T-cell (primary cell): ENCODE measurements at regions not wholly inside any gene's neighbourhood (a gene's known extent, or its start where the extent isn't known, plus 50 kb on each side); places are given as distances from the start of the nearest gene placed in this dataset.
"Not testable (repeated sequence)": the region's sequence is repeated elsewhere in the genome, so short reads cannot be mapped to it uniquely, and the experiment has no call there.

Experiments used
- ATAC-seq, 4 experiments: fragments of 200-7000 bp in 3 of 4; fragments of 150-1000 bp in 1 of 4; cut with Tn5 transposase; replicated peaks in 1 of 4; 1 replicate in 3 of 4; 2 replicates in 1 of 4; pipeline ENCODE4 v1.10.0; 2021; ENCODE audit warnings: moderate library complexity in 3 of 4, mild to moderate bottlenecking in 2 of 4, moderate number of reproducible peaks in 1 of 4
- CTCF ChIA-PET, 2 donors: fragments of 300-600 bp; sonication (Branson Sonifier 250); formaldehyde crosslinking; loops; one replicate each; lab custom pipeline; 2022; ENCODE audit warnings: antibody characterized with exemption in 2 of 2; lab: Charles Lee
- POLR2A ChIA-PET, 2 donors: fragments of 300-600 bp; sonication (Branson Sonifier 250); formaldehyde crosslinking; loops; one replicate each; lab custom pipeline; 2022; ENCODE audit warnings: antibody characterized with exemption in 2 of 2; lab: Charles Lee
- DNase-seq, 35 experiments: peaks; one replicate each; pipeline versions ENCODE4 v3.0.0 to v3.0.0-alpha.2; 2013 to 2023
- H3K27ac ChIP-seq: one replicate; pipeline ENCODE4 v1.5.1; 2013; ENCODE audit warnings: low read length
- H3K27me3 ChIP-seq, 2 experiments: replicated peaks in 1 of 2; 1 replicate in 1 of 2; 2 replicates in 1 of 2; pipeline versions ENCODE4 v1.6.1 to v1.7.0; 2013; ENCODE audit warnings: low read length in 1 of 2, mixed read lengths in 1 of 2; ENCODE audit not compliant: control insufficient read depth in 2 of 2, insufficient read depth in 2 of 2; ENCODE audit errors: extremely low read depth in 1 of 2
- H3K36me3 ChIP-seq, 2 donors: 1 replicate in 1 of 2; 2 replicates in 1 of 2; pipeline versions ENCODE4 v1.6.1 to v1.7.0; 2013; ENCODE audit warnings: low read length in 1 of 2; ENCODE audit not compliant: control insufficient read depth in 2 of 2, insufficient read depth in 1 of 2; ENCODE audit errors: extremely low read depth in 1 of 2
- H3K4me1 ChIP-seq, 2 experiments: 1 replicate in 1 of 2; 2 replicates in 1 of 2; pipeline versions ENCODE4 v1.6.1 to v1.7.0; 2013; ENCODE audit warnings: low read length in 2 of 2, mixed read lengths in 1 of 2; ENCODE audit not compliant: insufficient read depth in 2 of 2, control insufficient read depth in 1 of 2; ENCODE audit errors: extremely low read depth in 1 of 2
- H3K4me3 ChIP-seq, 2 donors: 1 replicate in 1 of 2; 2 replicates in 1 of 2; pipeline versions ENCODE4 v1.5.1 to v1.7.0; 2013; ENCODE audit warnings: mild to moderate bottlenecking in 2 of 2, low read length in 1 of 2, moderate library complexity in 1 of 2; ENCODE audit not compliant: control insufficient read depth in 1 of 2; ENCODE audit errors: extremely low read depth in 1 of 2
- H3K9me3 ChIP-seq: 2 replicates; pipeline ENCODE4 v1.7.0; 2013
- H3K27ac Mint-ChIP-seq, 2 donors: one replicate each; pipeline ENCODE4 v1.8.0; 2020 to 2021; ENCODE audit warnings: mild to moderate bottlenecking in 2 of 2, mixed read lengths in 2 of 2
- H3K27me3 Mint-ChIP-seq, 2 donors: one replicate each; pipeline ENCODE4 v1.8.0; 2021 to 2022; ENCODE audit warnings: mixed read lengths in 2 of 2
- H3K36me3 Mint-ChIP-seq: one replicate; pipeline ENCODE4 v1.8.0; 2021; ENCODE audit warnings: mixed read lengths
- H3K4me1 Mint-ChIP-seq, 3 donors: one replicate each; pipeline ENCODE4 v1.8.0; 2020 to 2022; ENCODE audit warnings: mixed read lengths in 3 of 3, mild to moderate bottlenecking in 1 of 3
- H3K4me3 Mint-ChIP-seq, 3 donors: one replicate each; pipeline ENCODE4 v1.8.0; 2020 to 2022; ENCODE audit warnings: mild to moderate bottlenecking in 3 of 3, mixed read lengths in 3 of 3, moderate library complexity in 3 of 3
- H3K9me3 Mint-ChIP-seq, 3 donors: one replicate each; pipeline ENCODE4 v1.8.0; 2020 to 2022; ENCODE audit warnings: mixed read lengths in 3 of 3
- WGBS: methylation state at CpG from one replicate; pipeline ENCODE4 v1.1.5; 2013; ENCODE audit warnings: missing lambda C conversion rate; ENCODE audit not compliant: insufficient coverage; 5-methylcytosine and 5-hydroxymethylcytosine counted together

DNA sequence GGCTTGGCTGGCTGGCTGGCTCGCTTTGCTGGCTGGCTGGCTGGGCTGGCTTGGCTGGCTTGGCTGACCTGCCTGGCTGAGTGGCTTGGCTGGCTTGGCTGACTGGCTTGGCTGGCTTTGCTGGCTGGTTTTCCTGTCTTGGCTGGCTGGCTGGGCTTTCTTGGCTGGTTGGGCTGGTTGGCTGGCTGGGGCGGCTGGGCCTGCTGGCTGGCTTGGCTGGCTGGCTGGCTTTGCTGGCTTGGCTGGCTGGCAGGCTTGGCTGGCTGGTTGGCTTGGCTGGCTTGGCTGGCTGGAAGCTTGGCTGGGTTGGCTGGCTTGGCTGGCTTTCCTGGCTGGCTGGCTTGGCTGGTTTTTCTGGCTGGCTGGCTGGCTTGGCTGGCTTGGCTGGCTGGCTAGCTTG is 435.6 kb downstream of the GOLGA6L6 start:
- no peak for ATAC-seq
- no peak overlapping the region for H3K4me3 ChIP-seq
- no peaks in the 10 kb centered on the region for H3K4me1 ChIP-seq
- no peaks in the 10 kb centered on the region for H3K27me3 ChIP-seq
- Mint-ChIP-seq H3K36me3 (no peaks in the 10 kb centered on the region), H3K9me3 (no peaks in the 10 kb centered on the region), H3K27me3 (no peaks in the 10 kb centered on the region), H3K4me3 (no peak overlapping the region), H3K4me1 (no peaks in the 10 kb centered on the region), H3K27ac (no peak overlapping the region)
- no peaks in the 10 kb centered on the region for H3K9me3 ChIP-seq
- POLR2A ChIA-PET, result no interaction called here
- CTCF ChIA-PET, result no interaction called here
- no peak overlapping the region for H3K27ac ChIP-seq
- no peaks in the 10 kb centered on the region for H3K36me3 ChIP-seq
- peak in 3 of 35 experiments; percentile 0 to 7 (median 1) for DNase-seq
- 61% methylated on average over 2 of the region's 2 CpGs for WGBS

DNA sequence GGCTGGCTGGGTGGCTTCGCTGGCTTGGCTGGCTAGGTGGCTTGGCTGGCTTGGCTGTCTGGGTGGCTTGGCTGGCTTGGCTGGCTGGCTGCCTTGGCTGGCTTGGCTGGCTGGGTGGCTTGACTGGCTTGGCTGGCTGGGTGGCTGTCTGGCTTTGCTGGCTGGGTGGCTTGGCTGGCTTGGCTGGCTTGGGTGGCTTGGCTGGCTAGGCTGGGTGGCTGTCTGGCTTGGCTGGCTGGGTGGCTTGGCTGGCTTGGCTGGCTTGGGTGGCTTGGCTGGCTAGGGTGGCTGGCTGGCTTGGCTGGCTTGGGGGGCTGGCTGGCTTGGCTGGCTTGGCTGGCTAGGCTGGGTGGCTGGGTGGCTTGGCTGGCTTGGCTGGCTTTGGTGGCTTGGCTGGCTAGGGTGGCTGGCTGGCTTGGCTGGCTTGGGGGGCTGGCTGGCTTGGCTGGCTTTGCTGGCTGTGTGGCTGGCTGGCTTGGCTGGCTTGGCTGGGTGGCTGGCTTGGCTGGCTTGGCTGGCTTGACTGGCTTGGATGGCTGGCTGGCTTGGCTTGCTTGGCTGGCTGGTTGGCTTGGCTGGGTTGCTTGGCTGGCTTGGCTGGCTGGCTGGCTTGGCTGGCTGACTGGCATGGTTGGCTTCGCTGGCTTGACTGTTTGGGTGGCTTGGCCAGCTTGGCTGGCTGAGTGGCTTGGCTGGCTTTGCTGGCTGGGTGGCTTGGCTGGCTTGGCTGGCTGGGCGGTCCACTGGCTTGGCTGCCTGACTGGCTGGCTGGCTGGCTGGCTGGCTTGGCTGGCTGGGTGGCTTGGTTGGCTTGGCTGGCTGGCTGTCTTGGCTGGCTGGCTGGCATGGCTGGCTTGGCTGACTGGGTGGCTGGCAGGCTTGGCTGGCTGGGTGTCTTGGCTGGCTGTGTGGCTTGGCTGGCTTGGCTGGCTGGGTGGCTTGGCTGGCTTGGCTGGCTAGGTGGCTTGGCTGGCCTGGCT is 436.3 kb downstream of the GOLGA6L6 start:
- ATAC-seq, H3K4me3 ChIP-seq, CTCF ChIA-PET, POLR2A ChIA-PET, H3K27me3 ChIP-seq, H3K36me3 Mint-ChIP-seq, H3K27ac ChIP-seq, H3K4me3 Mint-ChIP-seq, H3K4me1 ChIP-seq, H3K27me3 Mint-ChIP-seq, H3K9me3 Mint-ChIP-seq, H3K4me1 Mint-ChIP-seq, H3K27ac Mint-ChIP-seq, H3K36me3 ChIP-seq, H3K9me3 ChIP-seq: not testable (repeated sequence)
- 67% methylated on average over 1 of the region's 3 CpGs for WGBS
- peak in 4 of 35 experiments; percentile 0 to 33 (median 10) for DNase-seq

DNA sequence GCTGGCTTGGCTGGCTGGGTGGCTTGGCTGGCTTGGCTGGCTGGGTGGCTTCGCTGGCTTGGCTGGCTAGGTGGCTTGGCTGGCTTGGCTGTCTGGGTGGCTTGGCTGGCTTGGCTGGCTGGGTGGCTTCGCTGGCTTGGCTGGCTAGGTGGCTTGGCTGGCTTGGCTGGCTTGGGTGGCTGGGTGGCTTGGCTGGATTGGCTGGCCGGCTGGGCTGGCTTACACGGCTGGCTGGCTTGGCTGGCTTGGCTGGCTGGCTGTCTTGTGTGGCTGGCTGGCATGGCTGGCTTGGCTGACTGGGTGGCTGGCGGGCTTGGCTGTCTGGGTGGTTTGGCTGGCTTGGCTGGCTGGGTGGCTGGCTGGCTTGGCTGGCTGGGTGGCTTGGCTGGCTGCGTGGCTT is 437.0 kb downstream of the GOLGA6L6 start:
- CTCF ChIA-PET, H3K27ac ChIP-seq, H3K9me3 Mint-ChIP-seq, H3K4me1 Mint-ChIP-seq, H3K4me1 ChIP-seq, H3K4me3 ChIP-seq, H3K27ac Mint-ChIP-seq, H3K9me3 ChIP-seq, H3K27me3 ChIP-seq, ATAC-seq, H3K36me3 ChIP-seq, POLR2A ChIA-PET, H3K36me3 Mint-ChIP-seq, H3K4me3 Mint-ChIP-seq, H3K27me3 Mint-ChIP-seq: not testable (repeated sequence)
- DNase-seq, result peak in 6 of 35 experiments; percentile 9 to 52 (median 18)
- WGBS, result 60% methylated on average over 1 of the region's 6 CpGs

DNA sequence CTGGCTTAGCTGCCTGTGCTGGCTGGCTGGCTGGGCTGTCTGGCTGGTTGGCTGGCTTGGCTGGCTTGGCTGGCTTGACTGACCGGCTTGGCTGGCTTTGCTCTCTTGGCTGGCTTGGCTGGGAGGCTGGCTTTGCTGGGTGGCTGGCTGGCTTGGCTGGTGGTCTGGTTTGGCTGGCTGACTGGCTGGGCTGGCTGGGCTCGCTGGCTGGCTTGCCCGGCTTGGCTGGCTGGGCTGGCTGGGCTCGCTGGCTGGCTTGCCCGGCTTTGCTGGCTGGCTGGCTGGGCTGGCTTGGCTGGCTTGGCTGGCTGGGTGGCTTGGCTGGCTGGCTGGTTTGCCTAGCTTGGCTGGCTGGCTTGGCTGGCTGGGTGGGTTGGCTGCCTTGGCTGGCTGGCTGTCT is 438.7 kb downstream of the GOLGA6L6 start:
- POLR2A ChIA-PET, CTCF ChIA-PET: not testable (repeated sequence)
- no CpG with 5 or more reads among the region's 5 CpGs for WGBS

DNA sequence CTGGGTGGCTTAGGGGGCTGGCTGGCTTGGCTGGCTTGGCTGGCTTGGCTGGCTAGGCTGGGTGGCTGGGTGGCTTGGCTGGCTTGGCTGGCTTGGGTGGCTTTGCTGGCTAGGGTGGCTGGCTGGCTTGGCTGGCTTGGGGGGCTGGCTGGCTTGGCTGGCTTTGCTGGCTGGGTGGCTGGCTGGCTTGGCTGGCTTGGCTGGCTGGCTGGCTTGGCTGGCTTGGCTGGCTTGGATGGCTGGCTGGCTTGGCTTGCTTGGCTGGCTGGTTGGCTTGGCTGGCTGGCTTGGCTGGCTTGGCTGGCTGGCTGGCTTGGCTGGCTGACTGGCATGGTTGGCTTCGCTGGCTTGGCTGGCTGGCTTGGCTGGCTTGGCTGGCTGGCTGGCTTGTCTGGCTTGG is 439.4 kb downstream of the GOLGA6L6 start:
- POLR2A ChIA-PET, H3K9me3 ChIP-seq, CTCF ChIA-PET, H3K36me3 Mint-ChIP-seq, ATAC-seq, H3K36me3 ChIP-seq, H3K27me3 ChIP-seq, H3K4me3 ChIP-seq, H3K4me3 Mint-ChIP-seq, H3K27ac ChIP-seq, H3K9me3 Mint-ChIP-seq, H3K27ac Mint-ChIP-seq, H3K27me3 Mint-ChIP-seq, H3K4me1 ChIP-seq, H3K4me1 Mint-ChIP-seq: not testable (repeated sequence)
- no CpG with 5 or more reads among the region's 1 CpG for WGBS
- DNase-seq, result peak in 9 of 35 experiments; percentile 2 to 39 (median 8)

More for the DNA sequence above, 438.7 kb downstream of the GOLGA6L6 start:
- not testable (repeated sequence) for H3K27ac ChIP-seq, H3K4me3 Mint-ChIP-seq, H3K27me3 Mint-ChIP-seq, H3K9me3 ChIP-seq, H3K27ac Mint-ChIP-seq, H3K4me1 ChIP-seq, ATAC-seq, H3K36me3 Mint-ChIP-seq, H3K4me1 Mint-ChIP-seq, H3K9me3 Mint-ChIP-seq, H3K36me3 ChIP-seq, H3K27me3 ChIP-seq, H3K4me3 ChIP-seq
- peak in 9 of 35 experiments; percentile 0 to 28 (median 10) for DNase-seq

DNA sequence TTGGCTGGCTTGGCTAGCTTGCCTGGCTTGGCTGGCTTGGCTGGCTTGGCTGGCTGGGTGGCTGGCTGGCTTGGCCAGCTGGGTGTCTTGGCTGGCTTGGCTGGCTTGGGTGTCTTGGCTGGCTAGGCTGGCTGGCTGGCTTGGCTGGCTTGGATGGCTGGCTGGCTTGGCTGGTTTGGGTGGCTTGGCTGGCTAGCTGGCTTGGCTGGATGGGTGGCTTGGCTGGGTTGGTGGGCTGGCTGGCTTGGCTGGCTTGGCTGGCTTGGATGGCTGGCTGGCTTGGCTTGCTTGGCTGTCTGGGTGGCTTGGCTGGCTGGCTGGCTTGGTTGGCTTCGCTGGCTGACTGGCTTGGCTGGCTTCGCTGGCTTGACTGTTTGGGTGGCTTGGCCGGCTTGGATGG is 440.3 kb downstream of the GOLGA6L6 start:
- H3K9me3 ChIP-seq, H3K4me1 Mint-ChIP-seq, H3K36me3 ChIP-seq, H3K27ac Mint-ChIP-seq, H3K27me3 ChIP-seq, H3K4me3 Mint-ChIP-seq, CTCF ChIA-PET, H3K27ac ChIP-seq, H3K4me3 ChIP-seq, H3K36me3 Mint-ChIP-seq, H3K27me3 Mint-ChIP-seq, H3K4me1 ChIP-seq, POLR2A ChIA-PET, ATAC-seq, DNase-seq, H3K9me3 Mint-ChIP-seq: not testable (repeated sequence)
- no CpG with 5 or more reads among the region's 3 CpGs for WGBS
